Esophagus muscularis mucosa (tissue), 3 donors: ENCODE measurements at regions not wholly inside any gene's neighbourhood (a gene's known extent, or its start where the extent isn't known, plus 50 kb on each side); places are given as distances from the start of the nearest gene placed in this dataset.
"Not testable (repeated sequence)": the region's sequence is repeated elsewhere in the genome, so short reads cannot be mapped to it uniquely, and the experiment has no call there.

Source experiments
- POLR2A ChIP-seq: fragments of 450-650 bp; IDR thresholded peaks from one replicate; pipeline ENCODE4 v1.6.1; 2017; ENCODE audit warnings: antibody characterized with exemption, moderate library complexity, mild to moderate bottlenecking, low read depth
- TF ChIP-seq, protein P1 (sequence below), 3 experiments: fragments of 200-600 bp in 2 of 3; fragments of 450-650 bp in 1 of 3; sonication (generic) in 2 of 3; IDR thresholded peaks; one replicate each; pipeline ENCODE4 v1.5.1; 2017 to 2019; ENCODE audit warnings: antibody characterized with exemption in 3 of 3, mild to moderate bottlenecking in 2 of 3, moderate library complexity in 1 of 3

DNA sequence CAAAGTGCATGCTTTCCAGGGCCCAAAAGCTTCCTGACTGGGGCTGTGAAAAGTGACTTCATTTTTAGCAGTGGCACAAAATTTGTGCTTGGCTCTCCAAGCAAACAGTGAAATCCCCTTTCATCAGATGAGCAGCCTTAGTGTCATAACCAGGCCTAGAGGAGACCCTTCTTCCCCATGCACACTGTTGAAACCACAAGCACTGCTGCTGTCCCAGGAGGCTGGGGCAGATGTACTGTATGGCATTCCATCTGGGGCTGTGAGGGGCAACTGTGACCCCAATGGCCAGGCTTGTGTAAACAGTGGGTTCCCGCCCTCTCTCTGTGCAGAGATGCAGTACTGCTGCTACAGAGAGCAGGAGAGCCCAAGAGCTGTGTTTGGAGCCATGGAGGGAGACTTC is 184.1 kb downstream of the SPIN4 start:
- TF ChIP-seq, protein P1, sequence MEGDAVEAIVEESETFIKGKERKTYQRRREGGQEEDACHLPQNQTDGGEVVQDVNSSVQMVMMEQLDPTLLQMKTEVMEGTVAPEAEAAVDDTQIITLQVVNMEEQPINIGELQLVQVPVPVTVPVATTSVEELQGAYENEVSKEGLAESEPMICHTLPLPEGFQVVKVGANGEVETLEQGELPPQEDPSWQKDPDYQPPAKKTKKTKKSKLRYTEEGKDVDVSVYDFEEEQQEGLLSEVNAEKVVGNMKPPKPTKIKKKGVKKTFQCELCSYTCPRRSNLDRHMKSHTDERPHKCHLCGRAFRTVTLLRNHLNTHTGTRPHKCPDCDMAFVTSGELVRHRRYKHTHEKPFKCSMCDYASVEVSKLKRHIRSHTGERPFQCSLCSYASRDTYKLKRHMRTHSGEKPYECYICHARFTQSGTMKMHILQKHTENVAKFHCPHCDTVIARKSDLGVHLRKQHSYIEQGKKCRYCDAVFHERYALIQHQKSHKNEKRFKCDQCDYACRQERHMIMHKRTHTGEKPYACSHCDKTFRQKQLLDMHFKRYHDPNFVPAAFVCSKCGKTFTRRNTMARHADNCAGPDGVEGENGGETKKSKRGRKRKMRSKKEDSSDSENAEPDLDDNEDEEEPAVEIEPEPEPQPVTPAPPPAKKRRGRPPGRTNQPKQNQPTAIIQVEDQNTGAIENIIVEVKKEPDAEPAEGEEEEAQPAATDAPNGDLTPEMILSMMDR (IDR thresholded peaks at IDR 0.05): not testable (repeated sequence)
- TF ChIP-seq POLR2A: not testable (repeated sequence)
